ENCODE measurements at regions not wholly inside any gene's neighbourhood (a gene's known extent, or its start where the extent isn't known, plus 50 kb on each side); places are given as distances from the start of the nearest gene placed in this dataset.

GRCh38 chr3:181052256-181052655, 62.7 kb upstream of the DNAJC19 start:
- no peak for DNase-seq

- no peak for DNase-seq
Measured at GRCh38 chr3:181050738-181051137, 61.2 kb upstream of the DNAJC19 start.

- DNase-seq = no peak
Measured at GRCh38 chr3:181040030-181040429, 50.5 kb upstream of the DNAJC19 start.

All from AML-193 (cell line).